Caco-2 (cell line): ENCODE measurements at regions not wholly inside any gene's neighbourhood (a gene's known extent, or its start where the extent isn't known, plus 50 kb on each side); places are given as distances from the start of the nearest gene placed in this dataset.

Experiments used
- BruUV-seq: library from RNA; stranded (reverse); fragments of 400-500 nt; replicated peaks from 2 replicates; lab custom pipeline; 2021; lab: Mats Ljungman, UMichigan
- CTCF ChIA-PET: fragments of 300-600 bp; sonication (Branson Sonifier 250); formaldehyde crosslinking; loops from one replicate; lab custom pipeline; 2022; ENCODE audit warnings: antibody characterized with exemption; lab: Charles Lee
- POLR2A ChIA-PET: fragments of 300-600 bp; sonication (Branson Sonifier 250); formaldehyde crosslinking; loops from one replicate; lab custom pipeline; 2022; ENCODE audit warnings: antibody characterized with exemption; lab: Charles Lee
- DNase-seq, 2 experiments: peaks; one replicate each; pipeline versions ENCODE4 v3.0.0 to v3.0.0-alpha.2; 2020 to 2022
- H3K27me3 ChIP-seq: replicated peaks from 2 replicates; pipeline ENCODE4 v1.6.0; 2011; ENCODE audit warnings: low read length; ENCODE audit not compliant: control insufficient read depth, insufficient read depth
- H3K36me3 ChIP-seq: 2 replicates; pipeline ENCODE4 v1.5.1; 2011; ENCODE audit warnings: low read length; ENCODE audit not compliant: control insufficient read depth, insufficient read depth
- H3K4me1 ChIP-seq: fragments of 250-450 bp; sonication (Bioruptor Pico); 2 replicates; pipeline ENCODE4 v1.5.1; 2020; ENCODE audit warnings: mild to moderate bottlenecking
- H3K4me3 ChIP-seq: 2 replicates; pipeline ENCODE4 v1.5.1; 2011; ENCODE audit warnings: low read depth, mild to moderate bottlenecking, control low read depth, low read length
- H3K9me3 ChIP-seq: fragments of 250-450 bp; sonication (Bioruptor Pico); 2 replicates; pipeline ENCODE4 v1.5.1; 2020; ENCODE audit warnings: mild to moderate bottlenecking, moderate library complexity
- H3K27ac Mint-ChIP-seq: one replicate; pipeline ENCODE4 v1.8.0; 2022; ENCODE audit warnings: mixed read lengths; ENCODE audit not compliant: unreplicated experiment
- H3K27me3 Mint-ChIP-seq: one replicate; pipeline ENCODE4 v1.8.0; 2022; ENCODE audit warnings: mixed read lengths; ENCODE audit not compliant: insufficient read depth, unreplicated experiment
- H3K36me3 Mint-ChIP-seq: one replicate; pipeline ENCODE4 v1.8.0; 2022; ENCODE audit warnings: mild to moderate bottlenecking, mixed read lengths; ENCODE audit not compliant: insufficient read depth, unreplicated experiment
- H3K4me1 Mint-ChIP-seq: one replicate; pipeline ENCODE4 v1.8.0; 2022; ENCODE audit warnings: low read depth, mixed read lengths; ENCODE audit not compliant: unreplicated experiment
- H3K4me3 Mint-ChIP-seq: one replicate; pipeline ENCODE4 v1.8.0; 2022; ENCODE audit warnings: mild to moderate bottlenecking, moderate library complexity, mixed read lengths; ENCODE audit not compliant: unreplicated experiment
- H3K9me3 Mint-ChIP-seq: one replicate; pipeline ENCODE4 v1.8.0; 2022; ENCODE audit warnings: mixed read lengths; ENCODE audit not compliant: unreplicated experiment
- CTCF ChIP-seq, 2 experiments: fragments of 200-600 bp in 1 of 2; IDR thresholded peaks; 1 replicate in 1 of 2; 2 replicates in 1 of 2; pipeline versions ENCODE4 v1.5.1 to v1.8.0; 2011 to 2022; ENCODE audit warnings: antibody characterized with exemption in 1 of 2, control low read depth in 1 of 2, inconsistent platforms in 1 of 2, low read depth in 1 of 2, low read length in 1 of 2, mild to moderate bottlenecking in 1 of 2, moderate library complexity in 1 of 2; ENCODE audit not compliant: insufficient read depth in 1 of 2, severe bottlenecking in 1 of 2, unreplicated experiment in 1 of 2
- intact Hi-C: fragments of 100-400 bp; cut with micrococcal nuclease; formaldehyde crosslinking; loops from one replicate; pipeline ENCODE4 v1.10.0; 2022; ENCODE audit not compliant: unreplicated experiment

- H3K9me3 Mint-ChIP-seq = no peaks in the 10 kb centered on the region
- Histone ChIP-seq H3K9me3 (no peaks in the 10 kb centered on the region), H3K4me3 (no peak overlapping the region), H3K27me3 (no peaks in the 10 kb centered on the region), H3K4me1 (peaks cover 5% of the 10 kb centered on the region; the same call in 1 of the 2 replicates), H3K36me3 (no peaks in the 10 kb centered on the region)
- CTCF ChIA-PET = no interaction called here
- H3K36me3 Mint-ChIP-seq = no peaks in the 10 kb centered on the region
- H3K27me3 Mint-ChIP-seq = no peaks in the 10 kb centered on the region
- intact Hi-C loops = no loop called here
- TF ChIP-seq CTCF (IDR thresholded peaks at IDR 0.05; ENCODE audit: insufficient read depth in 1 of 2, low read depth in 1 of 2, low read length in 1 of 2, severe bottlenecking in 1 of 2, unreplicated experiment in 1 of 2) = no peak
- H3K27ac Mint-ChIP-seq = no peak overlapping the region
- peaks cover 5% of the 10 kb centered on the region for H3K4me1 Mint-ChIP-seq
- BruUV-seq = no TSS peak
- no peak for DNase-seq
- H3K4me3 Mint-ChIP-seq = no peak overlapping the region
- POLR2A ChIA-PET = no interaction called here
Measured at GRCh38 chr15:93860701-93861100, 370.7 kb upstream of the MCTP2 start.

DNA sequence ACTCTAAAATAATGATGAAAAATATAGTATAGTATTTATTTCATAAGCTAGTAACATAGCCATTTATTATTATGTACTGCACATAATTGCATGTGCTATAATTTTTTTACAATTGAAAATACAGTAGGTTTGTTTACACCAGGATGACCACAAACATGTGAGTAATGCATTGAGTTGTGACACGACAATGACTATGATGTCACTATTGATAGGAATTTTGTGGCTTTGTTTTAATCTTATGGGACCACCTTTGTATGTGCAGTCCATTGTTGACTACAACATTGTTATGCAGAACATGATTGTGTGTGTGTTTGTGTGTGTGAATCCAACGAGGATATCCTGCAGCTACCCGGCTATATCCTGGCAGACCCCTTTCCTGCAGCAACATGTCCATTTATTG, 372.2 kb upstream of the MCTP2 start:
- no peak overlapping the region for H3K27ac Mint-ChIP-seq
- H3K36me3 ChIP-seq = no peaks in the 10 kb centered on the region
- no peaks in the 10 kb centered on the region for H3K27me3 ChIP-seq
- H3K36me3 Mint-ChIP-seq = no peaks in the 10 kb centered on the region
- BruUV-seq = no TSS peak
- no peaks in the 10 kb centered on the region for H3K27me3 Mint-ChIP-seq
- H3K4me3 Mint-ChIP-seq = no peak overlapping the region
- DNase-seq = no peak
- no peaks in the 10 kb centered on the region for H3K9me3 Mint-ChIP-seq
- ChIA-PET POLR2A (no interaction called here), CTCF (no interaction called here)
- intact Hi-C loops = no loop called here
- H3K4me1 ChIP-seq = peaks cover 5% of the 10 kb centered on the region; the same call in 1 of the 2 replicates
- H3K4me1 Mint-ChIP-seq = peaks cover 5% of the 10 kb centered on the region
- no peak for TF ChIP-seq CTCF (IDR thresholded peaks at IDR 0.05; ENCODE audit: insufficient read depth in 1 of 2, low read depth in 1 of 2, low read length in 1 of 2, severe bottlenecking in 1 of 2, unreplicated experiment in 1 of 2)
- H3K4me3 ChIP-seq = no peak overlapping the region
- H3K9me3 ChIP-seq = no peaks in the 10 kb centered on the region

- no TSS peak for BruUV-seq
- POLR2A ChIA-PET = no interaction called here
- intact Hi-C loops = no loop called here
- no peak for DNase-seq
- Mint-ChIP-seq H3K27ac (no peak overlapping the region), H3K4me3 (no peak overlapping the region), H3K36me3 (peaks cover 4% of the 10 kb centered on the region), H3K9me3 (no peaks in the 10 kb centered on the region), H3K27me3 (no peaks in the 10 kb centered on the region), H3K4me1 (no peaks in the 10 kb centered on the region)
- no peaks in the 10 kb centered on the region for H3K9me3 ChIP-seq
- H3K36me3 ChIP-seq = no peaks in the 10 kb centered on the region
- CTCF ChIA-PET = interaction anchor here (1.4 kb wide), 1 partner anchor 264 kb away, joined by 8 read pairs; no protein-coding TSS in a partner anchor
- no peaks in the 10 kb centered on the region for H3K4me1 ChIP-seq
- no peak overlapping the region for H3K4me3 ChIP-seq
- H3K27me3 ChIP-seq = no peaks in the 10 kb centered on the region
- TF ChIP-seq CTCF (IDR thresholded peaks at IDR 0.05; ENCODE audit: insufficient read depth in 1 of 2, low read depth in 1 of 2, low read length in 1 of 2, severe bottlenecking in 1 of 2, unreplicated experiment in 1 of 2) = no peak
Measured at GRCh38 chr15:93855181-93855826, 376.1 kb upstream of the MCTP2 start.
